NCI-H1694 treated with DMSO at 0.1 percent for 48 hours (cell line): ENCODE measurements at regions not wholly inside any gene's neighbourhood (a gene's known extent, or its start where the extent isn't known, plus 50 kb on each side); places are given as distances from the start of the nearest gene placed in this dataset.

Source experiments
- DNase-seq: peaks from one replicate; lab custom pipeline; 2025; lab: John Stamatoyannopoulos, UW

DNA sequence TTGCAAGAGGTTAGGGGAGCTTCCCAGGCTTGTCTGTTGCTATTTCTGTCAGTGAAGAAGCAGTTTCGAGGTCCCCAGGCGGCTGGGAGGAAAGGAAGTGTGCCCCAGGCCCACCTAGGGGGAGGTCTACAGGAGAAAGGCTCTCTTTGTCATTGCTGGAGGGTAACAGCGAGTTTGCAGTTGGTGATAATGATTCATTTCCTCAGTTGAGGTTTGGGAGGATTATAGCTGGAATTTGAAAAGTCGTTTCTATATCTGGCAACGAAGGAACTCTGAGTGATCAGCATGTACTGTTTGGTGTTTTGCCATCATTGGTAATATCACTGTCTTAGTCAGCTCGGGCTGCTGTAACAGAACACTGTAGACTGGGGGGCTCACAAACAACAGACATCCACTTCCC lies 65.5 kb upstream of the UBE3A start:
- no peak for DNase-seq

GRCh38 chr15:25501828-25502446 lies 63.1 kb upstream of the UBE3A start:
- DNase-seq = no peak

DNA sequence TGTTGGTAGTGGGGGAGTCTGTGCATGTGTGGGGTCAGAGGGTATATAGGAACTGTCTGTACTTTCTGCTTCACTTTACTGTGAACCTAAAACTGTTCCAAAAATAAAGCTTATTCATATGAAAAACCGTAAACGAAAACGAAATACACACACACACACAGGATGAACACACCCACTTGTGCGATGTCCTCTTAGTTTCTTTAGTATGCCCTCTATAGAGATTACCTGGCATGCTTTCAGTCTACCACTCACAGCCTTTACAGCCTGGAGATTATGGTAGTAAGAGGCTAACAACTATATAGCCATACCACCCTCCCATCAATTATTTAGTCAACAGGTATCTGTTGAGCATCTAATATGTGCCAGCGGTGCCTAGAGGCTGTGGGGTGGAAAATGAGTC lies 60.0 kb upstream of the UBE3A start:
- DNase-seq = no peak

DNA sequence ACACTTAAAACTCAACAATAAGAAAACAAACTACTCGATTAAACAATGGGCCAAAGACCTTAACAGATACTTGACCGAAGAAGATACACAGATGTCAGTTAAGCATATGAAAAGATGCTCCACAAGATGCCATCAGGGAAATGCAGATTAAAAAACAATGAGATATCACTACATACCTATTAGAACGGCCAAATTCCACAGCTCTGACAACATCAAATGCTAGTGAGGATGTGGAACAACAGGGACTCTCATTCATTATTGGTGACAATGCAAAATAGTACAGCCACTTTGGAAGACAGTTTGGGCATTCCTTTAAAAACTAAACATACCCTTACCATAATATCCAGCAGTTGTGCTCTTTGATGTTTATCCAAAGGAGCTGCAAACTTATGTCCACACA lies 59.1 kb upstream of the UBE3A start:
- no peak for DNase-seq

DNA sequence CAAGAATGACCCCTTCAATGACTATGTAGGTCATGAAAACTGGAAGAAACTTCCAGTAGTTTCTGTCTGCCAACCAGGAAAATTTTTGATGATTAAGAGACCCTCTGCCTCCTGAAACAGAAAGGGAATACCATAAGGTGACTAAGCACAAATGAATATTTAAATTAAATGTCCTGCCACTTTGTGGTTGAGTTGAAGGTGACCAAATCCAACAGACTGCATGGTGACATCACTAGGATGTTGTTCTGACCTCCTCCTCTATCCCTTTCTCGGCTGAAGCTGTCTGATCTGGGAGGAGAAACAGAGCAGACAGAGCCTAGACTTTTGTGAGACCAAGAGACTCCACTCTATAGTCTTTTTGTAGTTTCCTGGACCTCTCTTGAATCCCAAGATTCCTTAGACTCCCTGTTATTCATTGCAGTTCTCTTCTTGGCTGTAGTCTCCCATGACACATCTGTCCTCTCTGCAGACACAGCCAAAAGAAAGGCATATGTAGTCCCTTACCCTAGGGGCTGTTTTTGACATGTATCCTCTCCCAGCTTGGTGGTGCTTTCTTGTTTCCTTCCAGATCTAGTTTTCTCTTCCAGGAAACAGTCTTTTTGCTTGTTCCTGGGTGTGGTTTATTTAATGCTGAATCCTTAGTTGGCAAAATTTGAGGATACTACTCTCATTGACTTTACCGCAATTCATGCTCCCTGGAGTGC lies 55.2 kb upstream of the UBE3A start:
- DNase-seq = no peak

DNA sequence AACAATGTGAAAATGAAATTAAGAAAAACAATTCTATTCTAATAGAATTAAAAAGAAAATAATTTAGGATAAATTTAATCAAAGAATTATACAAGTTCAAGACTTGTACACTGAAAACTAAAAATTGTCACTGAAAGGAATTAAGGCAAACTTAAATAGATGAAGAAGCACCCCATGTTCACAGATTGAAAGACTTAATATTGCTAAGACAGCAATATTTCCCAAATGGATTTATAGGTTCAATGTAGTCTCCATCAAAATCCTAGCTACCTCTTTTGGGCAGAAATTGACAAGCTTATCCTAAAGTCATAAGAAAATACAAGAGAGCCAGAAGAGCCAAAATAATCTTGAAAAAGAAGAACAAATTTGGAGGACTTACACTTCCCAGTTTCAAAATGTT lies 53.5 kb upstream of the UBE3A start:
- no peak for DNase-seq
